Natural killer cell (primary cell): ENCODE measurements at regions not wholly inside any gene's neighbourhood (a gene's known extent, or its start where the extent isn't known, plus 50 kb on each side); places are given as distances from the start of the nearest gene placed in this dataset.

ENCODE experiments used
- ATAC-seq, 3 donors: fragments of 150-1000 bp in 2 of 3; fragments of 200-7000 bp in 1 of 3; cut with Tn5 transposase; 1 replicate in 1 of 3; 2 replicates in 2 of 3; pipeline ENCODE4 v1.10.0; 2021; ENCODE audit warnings: mild to moderate bottlenecking in 2 of 3, moderate library complexity in 2 of 3
- DNase-seq, 2 donors: peaks; one replicate each; pipeline versions ENCODE4 v3.0.0 to v3.0.0-alpha.2; 2013 to 2021; ENCODE audit warnings: mixed read lengths in 1 of 2
- H3K27ac ChIP-seq: one replicate; pipeline ENCODE4 v1.5.1; 2013; ENCODE audit warnings: mild to moderate bottlenecking, low read length
- H3K27me3 ChIP-seq: one replicate; pipeline ENCODE4 v1.6.1; 2013; ENCODE audit warnings: low read length; ENCODE audit not compliant: control insufficient read depth, insufficient read depth
- H3K36me3 ChIP-seq: one replicate; pipeline ENCODE4 v1.6.1; 2013; ENCODE audit warnings: low read length; ENCODE audit not compliant: control insufficient read depth, insufficient read depth
- H3K4me1 ChIP-seq: one replicate; pipeline ENCODE4 v1.6.1; 2013; ENCODE audit warnings: low read length; ENCODE audit not compliant: control insufficient read depth, insufficient read depth
- H3K4me3 ChIP-seq: one replicate; pipeline ENCODE4 v1.5.1; 2013; ENCODE audit warnings: low read length
- H3K9me3 ChIP-seq: one replicate; pipeline ENCODE4 v1.6.1; 2013; ENCODE audit warnings: low read length; ENCODE audit not compliant: control insufficient read depth, insufficient read depth
- H3K27ac Mint-ChIP-seq, 2 donors: one replicate each; pipeline ENCODE4 v1.8.0; 2022; ENCODE audit warnings: mild to moderate bottlenecking in 2 of 2, mixed read lengths in 2 of 2, moderate library complexity in 1 of 2
- H3K27me3 Mint-ChIP-seq, 2 donors: one replicate each; pipeline ENCODE4 v1.8.0; 2022; ENCODE audit warnings: low read depth in 2 of 2, mixed read lengths in 2 of 2
- H3K36me3 Mint-ChIP-seq: one replicate; pipeline ENCODE4 v1.8.0; 2022; ENCODE audit warnings: mixed read lengths
- H3K4me1 Mint-ChIP-seq, 2 donors: one replicate each; pipeline ENCODE4 v1.8.0; 2022; ENCODE audit warnings: mixed read lengths in 2 of 2
- H3K4me3 Mint-ChIP-seq: one replicate; pipeline ENCODE4 v1.8.0; 2022; ENCODE audit warnings: mild to moderate bottlenecking, moderate library complexity, mixed read lengths
- H3K9me3 Mint-ChIP-seq, 2 donors: one replicate each; pipeline ENCODE4 v1.8.0; 2022; ENCODE audit warnings: mixed read lengths in 2 of 2
- WGBS: methylation state at CpG from one replicate; pipeline ENCODE4 v1.1.7; 2013; ENCODE audit warnings: missing lambda C conversion rate; ENCODE audit not compliant: insufficient coverage; 5-methylcytosine and 5-hydroxymethylcytosine counted together
- intact Hi-C: fragments of 100-400 bp; cut with micrococcal nuclease; formaldehyde crosslinking; loops from one replicate; pipeline ENCODE4 v1.14.2; 2022
- TF ChIP-seq, protein P1 (sequence below): fragments of 200-600 bp; IDR thresholded peaks from one replicate; pipeline ENCODE4 v1.8.0; 2022; ENCODE audit warnings: antibody characterized with exemption

DNA sequence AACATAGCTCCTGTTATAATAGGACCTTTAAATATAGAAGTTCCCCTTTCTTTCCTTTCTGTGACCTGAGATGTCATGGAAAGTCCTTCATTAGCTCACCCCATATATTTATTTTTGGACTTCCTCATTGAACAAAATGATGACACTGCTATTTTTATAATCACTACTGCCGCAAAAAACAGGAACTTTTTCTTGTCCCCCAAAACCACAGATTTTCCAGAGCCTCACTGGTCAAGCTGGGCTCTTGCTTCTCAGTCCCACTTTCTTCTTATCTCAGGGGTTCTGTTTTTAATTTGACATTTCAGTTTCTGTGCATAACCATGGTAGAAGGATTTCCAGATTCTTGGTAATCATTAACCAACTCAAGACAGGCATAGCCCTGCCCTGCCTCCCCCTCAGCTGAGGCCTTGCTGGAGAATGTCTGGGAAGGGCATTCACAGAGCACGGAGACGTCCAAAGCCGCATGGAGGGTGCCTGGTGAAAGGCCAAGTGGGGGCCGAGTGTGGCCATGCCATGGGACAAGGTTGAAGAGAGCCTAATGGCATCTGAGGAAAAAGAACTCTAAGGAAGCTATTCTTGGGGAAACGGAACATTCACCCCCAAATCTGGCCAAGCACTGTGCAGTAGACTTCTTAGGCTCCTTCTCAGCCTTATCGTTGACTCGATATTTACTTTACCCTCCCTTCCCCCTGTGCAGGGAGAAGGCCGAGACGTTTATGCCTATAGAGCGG, 73.7 kb downstream of the EDN1 start:
- Histone ChIP-seq H3K36me3 (no peaks in the 10 kb centered on the region), H3K27me3 (no peaks in the 10 kb centered on the region), H3K27ac (no peak overlapping the region), H3K9me3 (no peaks in the 10 kb centered on the region), H3K4me3 (no peak overlapping the region), H3K4me1 (peaks cover 6% of the 10 kb centered on the region)
- H3K4me1 Mint-ChIP-seq, result no peaks in the 10 kb centered on the region
- H3K4me3 Mint-ChIP-seq, result no peak overlapping the region
- H3K9me3 Mint-ChIP-seq, result peaks cover 0 to 2% of the 10 kb centered on the region in 2 donors
- no peaks in the 10 kb centered on the region for H3K36me3 Mint-ChIP-seq
- TF ChIP-seq, protein P1, sequence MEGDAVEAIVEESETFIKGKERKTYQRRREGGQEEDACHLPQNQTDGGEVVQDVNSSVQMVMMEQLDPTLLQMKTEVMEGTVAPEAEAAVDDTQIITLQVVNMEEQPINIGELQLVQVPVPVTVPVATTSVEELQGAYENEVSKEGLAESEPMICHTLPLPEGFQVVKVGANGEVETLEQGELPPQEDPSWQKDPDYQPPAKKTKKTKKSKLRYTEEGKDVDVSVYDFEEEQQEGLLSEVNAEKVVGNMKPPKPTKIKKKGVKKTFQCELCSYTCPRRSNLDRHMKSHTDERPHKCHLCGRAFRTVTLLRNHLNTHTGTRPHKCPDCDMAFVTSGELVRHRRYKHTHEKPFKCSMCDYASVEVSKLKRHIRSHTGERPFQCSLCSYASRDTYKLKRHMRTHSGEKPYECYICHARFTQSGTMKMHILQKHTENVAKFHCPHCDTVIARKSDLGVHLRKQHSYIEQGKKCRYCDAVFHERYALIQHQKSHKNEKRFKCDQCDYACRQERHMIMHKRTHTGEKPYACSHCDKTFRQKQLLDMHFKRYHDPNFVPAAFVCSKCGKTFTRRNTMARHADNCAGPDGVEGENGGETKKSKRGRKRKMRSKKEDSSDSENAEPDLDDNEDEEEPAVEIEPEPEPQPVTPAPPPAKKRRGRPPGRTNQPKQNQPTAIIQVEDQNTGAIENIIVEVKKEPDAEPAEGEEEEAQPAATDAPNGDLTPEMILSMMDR, result no peak
- H3K27ac Mint-ChIP-seq, result no peak overlapping the region
- 74% methylated on average over 8 of the region's 11 CpGs for WGBS
- peak in 1 of 2 donors; percentile 2 for DNase-seq
- ATAC-seq, result no peak
- peaks cover 0 to 4% of the 10 kb centered on the region in 2 donors for H3K27me3 Mint-ChIP-seq
- intact Hi-C loops, result no loop called here

DNA sequence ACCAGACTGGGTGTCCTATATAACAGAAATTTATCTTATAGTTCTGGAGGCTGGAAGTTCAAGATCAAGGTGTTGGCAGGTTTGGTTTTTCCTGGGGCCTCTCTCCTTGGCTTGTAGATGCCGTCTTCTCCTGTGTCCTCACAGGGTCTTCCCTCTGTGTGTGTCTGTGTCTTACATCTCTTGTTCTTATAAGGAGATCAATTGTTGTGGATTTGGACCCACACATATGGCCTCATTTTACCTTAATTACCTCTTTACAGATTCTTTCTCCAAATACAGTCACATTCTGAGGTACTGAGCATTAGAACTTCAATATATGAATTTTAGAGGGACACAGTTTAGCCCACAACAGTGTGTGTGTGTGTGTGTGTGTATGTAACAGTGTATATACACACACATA, 74.5 kb downstream of the EDN1 start:
- Mint-ChIP-seq H3K36me3 (no peaks in the 10 kb centered on the region), H3K27me3 (peaks cover 0 to 4% of the 10 kb centered on the region in 2 donors), H3K4me1 (no peaks in the 10 kb centered on the region), H3K27ac (no peak overlapping the region), H3K9me3 (peaks cover 0 to 2% of the 10 kb centered on the region in 2 donors), H3K4me3 (no peak overlapping the region)
- no CpG with 5 or more reads among the region's 1 CpG for WGBS
- Histone ChIP-seq H3K4me3 (no peak overlapping the region), H3K4me1 (peaks cover 6% of the 10 kb centered on the region), H3K36me3 (no peaks in the 10 kb centered on the region), H3K27ac (no peak overlapping the region), H3K27me3 (no peaks in the 10 kb centered on the region), H3K9me3 (no peaks in the 10 kb centered on the region)
- intact Hi-C loops, result no loop called here
- TF ChIP-seq, protein P1, result no peak
- DNase-seq, result no peak
- no peak for ATAC-seq

DNA sequence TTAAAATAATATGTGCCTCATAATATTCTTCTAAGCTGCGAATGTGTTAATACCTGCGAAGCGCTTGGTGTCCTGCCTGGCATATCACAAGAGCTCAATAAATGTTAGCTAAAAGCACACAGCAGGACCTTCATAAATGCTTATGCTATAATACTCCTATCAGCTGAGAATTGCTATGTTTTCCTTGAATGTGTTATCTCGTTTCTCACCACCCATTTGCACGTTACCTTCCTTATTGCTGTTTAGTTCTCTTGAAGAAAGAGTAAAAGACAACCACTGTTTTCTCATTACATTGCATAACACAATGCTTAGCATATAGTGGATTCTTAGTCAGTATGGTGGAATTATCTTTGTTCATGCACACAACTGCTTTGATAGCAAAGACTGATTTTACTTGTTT, 76.6 kb downstream of the EDN1 start:
- TF ChIP-seq, protein P1, result no peak
- no peak for ATAC-seq
- intact Hi-C loops, result no loop called here
- Mint-ChIP-seq H3K4me3 (no peak overlapping the region), H3K36me3 (no peaks in the 10 kb centered on the region), H3K27ac (no peak overlapping the region), H3K4me1 (no peaks in the 10 kb centered on the region), H3K27me3 (peaks cover 0 to 4% of the 10 kb centered on the region in 2 donors), H3K9me3 (peaks cover 0 to 2% of the 10 kb centered on the region in 2 donors)
- Histone ChIP-seq H3K4me3 (no peak overlapping the region), H3K9me3 (no peaks in the 10 kb centered on the region), H3K4me1 (peaks cover 6% of the 10 kb centered on the region), H3K27ac (no peak overlapping the region), H3K36me3 (no peaks in the 10 kb centered on the region), H3K27me3 (no peaks in the 10 kb centered on the region)
- 95% methylated on average over 5 of the region's 5 CpGs for WGBS
- no peak for DNase-seq

DNA sequence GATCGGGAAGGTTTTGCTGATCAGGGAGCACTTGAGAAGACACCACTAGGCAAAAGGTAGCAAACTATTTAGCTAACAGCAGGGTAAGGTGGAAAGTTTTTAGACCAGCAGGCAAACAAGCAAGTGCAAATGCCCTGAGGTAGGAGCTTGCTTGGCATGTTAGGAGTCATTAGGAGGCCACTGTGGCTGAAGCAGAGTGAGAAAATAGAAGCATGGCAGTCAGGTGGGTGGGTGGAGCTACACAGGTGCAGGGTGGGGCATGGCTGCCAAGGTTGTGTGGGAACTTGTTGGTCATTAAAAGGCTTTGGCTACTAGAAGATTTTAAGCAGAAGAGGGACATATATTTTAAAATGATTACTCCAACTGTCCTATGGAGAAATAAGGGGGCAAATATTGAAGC, 77.3 kb downstream of the EDN1 start:
- intact Hi-C loops, result no loop called here
- Mint-ChIP-seq H3K36me3 (no peaks in the 10 kb centered on the region), H3K9me3 (peaks cover 0 to 2% of the 10 kb centered on the region in 2 donors), H3K4me3 (no peak overlapping the region), H3K4me1 (no peaks in the 10 kb centered on the region), H3K27ac (no peak overlapping the region), H3K27me3 (peaks cover 0 to 4% of the 10 kb centered on the region in 2 donors)
- no peaks in the 10 kb centered on the region for H3K27me3 ChIP-seq
- peaks cover 6% of the 10 kb centered on the region for H3K4me1 ChIP-seq
- no peak overlapping the region for H3K4me3 ChIP-seq
- TF ChIP-seq, protein P1, result no peak
- 93% methylated on average over 1 of the region's 1 CpG for WGBS
- H3K9me3 ChIP-seq, result no peaks in the 10 kb centered on the region
- DNase-seq, result no peak
- no peak overlapping the region for H3K27ac ChIP-seq
- H3K36me3 ChIP-seq, result no peaks in the 10 kb centered on the region
- ATAC-seq, result no peak
